ENCODE measurements at regions not wholly inside any gene's neighbourhood (a gene's known extent, or its start where the extent isn't known, plus 50 kb on each side); places are given as distances from the start of the nearest gene placed in this dataset.

DNA sequence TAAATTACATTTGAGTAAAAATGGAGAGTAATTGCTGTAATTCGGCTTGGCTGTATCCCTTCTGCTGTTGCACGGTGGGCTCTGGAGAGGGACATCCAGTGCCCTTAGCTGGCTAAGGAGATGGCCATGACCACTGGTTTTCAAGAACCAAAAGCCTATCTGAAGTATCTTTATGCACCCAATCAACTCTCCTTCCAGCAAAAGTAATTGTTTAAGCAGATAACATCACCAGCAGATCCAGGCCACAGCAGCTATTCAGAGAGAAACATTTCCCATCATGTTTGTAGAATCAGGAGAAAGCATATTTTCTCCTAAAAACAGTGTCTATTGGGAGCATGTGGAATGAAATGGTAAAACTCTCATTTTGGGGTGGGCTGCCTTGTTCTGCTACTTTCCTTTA lies 514.5 kb upstream of the RGMA start:
- H3K9me3 ChIP-seq (replicated peaks; ENCODE audit: low read length), result peaks cover 2% of the 10 kb centered on the region
- no peak overlapping the region for H3K9ac ChIP-seq (ENCODE audit: low read depth, low read length)
- no peak overlapping the region for H3K4me2 ChIP-seq (ENCODE audit: low read length)
- H3K4me3 ChIP-seq (ENCODE audit: low read length), result no peak overlapping the region
- H3K36me3 ChIP-seq (ENCODE audit: insufficient read depth, low read length), result no peaks in the 10 kb centered on the region
- H3K4me1 ChIP-seq (ENCODE audit: control insufficient read depth, insufficient read depth, low read length), result no peaks in the 10 kb centered on the region
- H3K27me3 ChIP-seq (ENCODE audit: control insufficient read depth, insufficient read depth, low read length), result no peaks in the 10 kb centered on the region

DNA sequence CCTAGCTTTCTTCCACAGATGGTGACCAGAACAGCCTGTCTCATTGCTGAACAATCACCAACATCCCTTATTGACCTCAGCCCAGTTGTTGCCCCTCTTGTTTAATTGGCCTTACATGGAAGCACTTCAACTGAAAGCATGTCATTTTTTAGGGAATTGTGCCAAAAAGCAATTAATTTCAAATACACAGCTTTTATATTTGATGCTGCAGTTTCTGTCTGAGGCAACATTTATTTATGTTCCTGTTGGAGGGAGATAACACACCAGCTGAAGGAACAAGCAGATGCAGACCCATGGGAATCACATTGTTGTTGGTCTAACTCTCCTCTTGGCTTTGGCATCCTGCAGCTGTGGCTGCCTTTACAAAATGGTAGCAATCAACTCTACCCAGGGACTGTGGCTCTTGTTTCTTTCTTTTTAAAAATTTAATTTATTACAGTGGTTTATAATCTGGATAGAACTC lies 498.1 kb upstream of the RGMA start:
- no peaks in the 10 kb centered on the region for H3K4me1 ChIP-seq (ENCODE audit: control insufficient read depth, insufficient read depth, low read length)
- H3K9me3 ChIP-seq (replicated peaks; ENCODE audit: low read length), result no peaks in the 10 kb centered on the region
- H3K4me2 ChIP-seq (ENCODE audit: low read length), result no peak overlapping the region
- no peaks in the 10 kb centered on the region for H3K27me3 ChIP-seq (ENCODE audit: control insufficient read depth, insufficient read depth, low read length)
- no peak overlapping the region for H3K9ac ChIP-seq (ENCODE audit: low read depth, low read length)
- H3K4me3 ChIP-seq (ENCODE audit: low read length), result no peak overlapping the region
- no peaks in the 10 kb centered on the region for H3K36me3 ChIP-seq (ENCODE audit: insufficient read depth, low read length)

DNA sequence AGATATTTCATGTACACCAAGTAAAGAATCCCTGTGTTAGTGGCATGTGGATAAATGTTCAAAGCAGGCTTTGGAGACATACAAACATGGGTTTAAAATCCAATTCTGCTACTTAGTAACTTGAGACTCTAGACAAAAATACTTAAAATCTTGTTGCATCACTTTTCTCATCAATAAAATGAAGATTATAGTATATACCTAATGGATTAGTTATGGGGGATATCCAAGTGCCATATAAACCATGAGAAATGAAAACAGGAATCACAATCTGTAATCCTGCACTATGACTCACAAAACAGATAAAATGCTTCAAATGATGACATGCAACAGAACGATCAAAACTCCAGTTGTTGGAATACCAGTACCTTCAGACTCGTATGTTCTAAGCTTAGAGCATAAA lies 496.0 kb upstream of the RGMA start:
- H3K9me3 ChIP-seq (replicated peaks; ENCODE audit: low read length), result no peaks in the 10 kb centered on the region
- no peak overlapping the region for H3K9ac ChIP-seq (ENCODE audit: low read depth, low read length)
- no peaks in the 10 kb centered on the region for H3K27me3 ChIP-seq (ENCODE audit: control insufficient read depth, insufficient read depth, low read length)
- H3K4me2 ChIP-seq (ENCODE audit: low read length), result no peak overlapping the region
- no peak overlapping the region for H3K4me3 ChIP-seq (ENCODE audit: low read length)
- no peaks in the 10 kb centered on the region for H3K36me3 ChIP-seq (ENCODE audit: insufficient read depth, low read length)
- no peaks in the 10 kb centered on the region for H3K4me1 ChIP-seq (ENCODE audit: control insufficient read depth, insufficient read depth, low read length)

- Histone ChIP-seq H3K9me3 (replicated peaks; ENCODE audit: low read length) (no peaks in the 10 kb centered on the region), H3K36me3 (ENCODE audit: insufficient read depth, low read length) (no peaks in the 10 kb centered on the region), H3K4me2 (ENCODE audit: low read length) (no peak overlapping the region), H3K27me3 (ENCODE audit: control insufficient read depth, insufficient read depth, low read length) (no peaks in the 10 kb centered on the region), H3K9ac (ENCODE audit: low read depth, low read length) (no peak overlapping the region), H3K4me3 (ENCODE audit: low read length) (no peak overlapping the region), H3K4me1 (ENCODE audit: control insufficient read depth, insufficient read depth, low read length) (no peaks in the 10 kb centered on the region)
Observed at GRCh38 chr15:93583968-93584367, 495.0 kb upstream of the RGMA start.

- H3K9ac ChIP-seq (ENCODE audit: low read depth, low read length), result no peak overlapping the region
- no peaks in the 10 kb centered on the region for H3K27me3 ChIP-seq (ENCODE audit: control insufficient read depth, insufficient read depth, low read length)
- no peak overlapping the region for H3K4me2 ChIP-seq (ENCODE audit: low read length)
- no peaks in the 10 kb centered on the region for H3K9me3 ChIP-seq (replicated peaks; ENCODE audit: low read length)
- no peak overlapping the region for H3K4me3 ChIP-seq (ENCODE audit: low read length)
- no peaks in the 10 kb centered on the region for H3K4me1 ChIP-seq (ENCODE audit: control insufficient read depth, insufficient read depth, low read length)
- H3K36me3 ChIP-seq (ENCODE audit: insufficient read depth, low read length), result no peaks in the 10 kb centered on the region
Observed at GRCh38 chr15:93583552-93583951, 494.5 kb upstream of the RGMA start.

DNA sequence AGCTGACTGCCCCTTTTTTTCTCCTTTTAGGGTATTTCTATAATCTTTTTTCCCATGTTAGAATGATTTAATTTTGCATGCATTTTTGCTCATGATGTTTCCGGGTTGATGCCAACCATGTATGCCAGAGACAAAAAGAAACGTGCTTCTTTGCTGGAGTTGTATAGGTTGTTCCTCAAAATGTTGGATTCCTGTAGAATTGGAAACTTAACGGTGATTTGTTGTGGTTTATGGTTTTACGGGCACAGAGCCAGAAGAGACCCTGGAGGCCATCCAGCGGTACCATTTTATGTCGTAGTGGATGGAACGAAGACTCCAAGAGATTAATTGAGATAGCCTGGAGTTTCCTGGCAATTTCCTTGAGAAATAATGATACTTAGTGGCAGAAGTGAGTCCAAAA lies 481.5 kb upstream of the RGMA start:
- no peaks in the 10 kb centered on the region for H3K27me3 ChIP-seq (ENCODE audit: control insufficient read depth, insufficient read depth, low read length)
- no peaks in the 10 kb centered on the region for H3K4me1 ChIP-seq (ENCODE audit: control insufficient read depth, insufficient read depth, low read length)
- no peak overlapping the region for H3K4me3 ChIP-seq (ENCODE audit: low read length)
- no peaks in the 10 kb centered on the region for H3K36me3 ChIP-seq (ENCODE audit: insufficient read depth, low read length)
- no peaks in the 10 kb centered on the region for H3K9me3 ChIP-seq (replicated peaks; ENCODE audit: low read length)
- H3K4me2 ChIP-seq (ENCODE audit: low read length), result no peak overlapping the region
- no peak overlapping the region for H3K9ac ChIP-seq (ENCODE audit: low read depth, low read length)

DNA sequence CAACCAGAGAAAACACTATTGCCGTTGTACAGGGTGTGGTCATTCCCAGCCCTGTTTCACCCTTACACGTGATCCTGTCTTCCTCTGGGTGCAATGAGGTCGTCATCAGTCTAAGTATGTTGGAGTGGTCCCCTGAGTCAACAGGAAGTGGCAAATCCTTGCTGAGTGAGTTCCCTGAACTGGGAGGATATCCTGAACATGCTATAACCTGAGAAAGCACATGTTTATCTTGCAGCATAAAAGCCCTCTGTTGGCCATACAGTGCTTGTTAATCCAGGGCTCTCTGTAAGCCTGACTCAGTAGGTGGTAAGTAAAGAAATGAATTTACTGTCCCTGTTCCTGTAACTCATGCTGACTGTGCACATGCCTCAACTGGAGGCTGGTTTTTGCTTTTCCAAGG lies 477.8 kb upstream of the RGMA start:
- no peaks in the 10 kb centered on the region for H3K27me3 ChIP-seq (ENCODE audit: control insufficient read depth, insufficient read depth, low read length)
- H3K4me2 ChIP-seq (ENCODE audit: low read length), result no peak overlapping the region
- H3K4me3 ChIP-seq (ENCODE audit: low read length), result no peak overlapping the region
- no peak overlapping the region for H3K9ac ChIP-seq (ENCODE audit: low read depth, low read length)
- no peaks in the 10 kb centered on the region for H3K9me3 ChIP-seq (replicated peaks; ENCODE audit: low read length)
- no peaks in the 10 kb centered on the region for H3K36me3 ChIP-seq (ENCODE audit: insufficient read depth, low read length)
- H3K4me1 ChIP-seq (ENCODE audit: control insufficient read depth, insufficient read depth, low read length), result no peaks in the 10 kb centered on the region

DNA sequence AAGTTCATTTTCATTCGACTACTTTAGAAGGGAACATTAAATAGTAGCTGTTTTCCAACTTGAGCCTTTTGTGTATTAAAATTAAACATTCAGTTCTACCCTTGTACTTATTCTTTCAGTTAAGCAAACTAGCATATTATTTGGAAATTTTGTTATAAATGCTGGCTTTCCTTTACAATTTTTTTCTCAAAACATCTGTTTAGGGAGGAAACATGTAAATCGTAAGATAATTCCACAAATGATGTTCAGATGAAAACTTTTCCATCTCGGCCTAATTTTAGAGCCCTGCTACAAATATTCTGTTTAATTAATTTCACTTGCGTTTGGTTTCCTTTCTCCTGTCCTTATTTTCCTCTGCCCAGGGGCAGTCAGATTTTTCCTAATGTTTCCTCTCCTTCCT lies 476.2 kb upstream of the RGMA start:
- no peak overlapping the region for H3K4me2 ChIP-seq (ENCODE audit: low read length)
- H3K4me1 ChIP-seq (ENCODE audit: control insufficient read depth, insufficient read depth, low read length), result no peaks in the 10 kb centered on the region
- no peaks in the 10 kb centered on the region for H3K27me3 ChIP-seq (ENCODE audit: control insufficient read depth, insufficient read depth, low read length)
- H3K4me3 ChIP-seq (ENCODE audit: low read length), result no peak overlapping the region
- no peak overlapping the region for H3K9ac ChIP-seq (ENCODE audit: low read depth, low read length)
- H3K36me3 ChIP-seq (ENCODE audit: insufficient read depth, low read length), result no peaks in the 10 kb centered on the region
- H3K9me3 ChIP-seq (replicated peaks; ENCODE audit: low read length), result no peaks in the 10 kb centered on the region

GRCh38 chr15:93563218-93563617 lies 474.2 kb upstream of the RGMA start:
- H3K4me3 ChIP-seq (ENCODE audit: low read length), result no peak overlapping the region

GRCh38 chr15:93562395-93563123 lies 473.5 kb upstream of the RGMA start:
- no peak overlapping the region for H3K4me3 ChIP-seq (ENCODE audit: low read length)
- H3K4me2 ChIP-seq (ENCODE audit: low read length), result no peak overlapping the region
- no peaks in the 10 kb centered on the region for H3K4me1 ChIP-seq (ENCODE audit: control insufficient read depth, insufficient read depth, low read length)

More at GRCh38 chr15:93563218-93563617, 474.2 kb upstream of the RGMA start:
- Histone ChIP-seq H3K9ac (ENCODE audit: low read depth, low read length) (no peak overlapping the region), H3K9me3 (replicated peaks; ENCODE audit: low read length) (no peaks in the 10 kb centered on the region), H3K36me3 (ENCODE audit: insufficient read depth, low read length) (no peaks in the 10 kb centered on the region), H3K4me2 (ENCODE audit: low read length) (no peak overlapping the region), H3K27me3 (ENCODE audit: control insufficient read depth, insufficient read depth, low read length) (no peaks in the 10 kb centered on the region), H3K4me1 (ENCODE audit: control insufficient read depth, insufficient read depth, low read length) (no peaks in the 10 kb centered on the region)

GRCh38 chr15:93557696-93558095 lies 468.7 kb upstream of the RGMA start:
- Histone ChIP-seq H3K4me3 (ENCODE audit: low read length) (no peak overlapping the region), H3K27me3 (ENCODE audit: control insufficient read depth, insufficient read depth, low read length) (no peaks in the 10 kb centered on the region), H3K4me2 (ENCODE audit: low read length) (no peak overlapping the region), H3K36me3 (ENCODE audit: insufficient read depth, low read length) (no peaks in the 10 kb centered on the region), H3K9me3 (replicated peaks; ENCODE audit: low read length) (no peaks in the 10 kb centered on the region), H3K4me1 (ENCODE audit: control insufficient read depth, insufficient read depth, low read length) (no peaks in the 10 kb centered on the region), H3K9ac (ENCODE audit: low read depth, low read length) (no peak overlapping the region)

More at GRCh38 chr15:93562395-93563123, 473.5 kb upstream of the RGMA start:
- Histone ChIP-seq H3K36me3 (ENCODE audit: insufficient read depth, low read length) (no peaks in the 10 kb centered on the region), H3K9me3 (replicated peaks; ENCODE audit: low read length) (no peaks in the 10 kb centered on the region), H3K9ac (ENCODE audit: low read depth, low read length) (no peak overlapping the region), H3K27me3 (ENCODE audit: control insufficient read depth, insufficient read depth, low read length) (no peaks in the 10 kb centered on the region)

DNA sequence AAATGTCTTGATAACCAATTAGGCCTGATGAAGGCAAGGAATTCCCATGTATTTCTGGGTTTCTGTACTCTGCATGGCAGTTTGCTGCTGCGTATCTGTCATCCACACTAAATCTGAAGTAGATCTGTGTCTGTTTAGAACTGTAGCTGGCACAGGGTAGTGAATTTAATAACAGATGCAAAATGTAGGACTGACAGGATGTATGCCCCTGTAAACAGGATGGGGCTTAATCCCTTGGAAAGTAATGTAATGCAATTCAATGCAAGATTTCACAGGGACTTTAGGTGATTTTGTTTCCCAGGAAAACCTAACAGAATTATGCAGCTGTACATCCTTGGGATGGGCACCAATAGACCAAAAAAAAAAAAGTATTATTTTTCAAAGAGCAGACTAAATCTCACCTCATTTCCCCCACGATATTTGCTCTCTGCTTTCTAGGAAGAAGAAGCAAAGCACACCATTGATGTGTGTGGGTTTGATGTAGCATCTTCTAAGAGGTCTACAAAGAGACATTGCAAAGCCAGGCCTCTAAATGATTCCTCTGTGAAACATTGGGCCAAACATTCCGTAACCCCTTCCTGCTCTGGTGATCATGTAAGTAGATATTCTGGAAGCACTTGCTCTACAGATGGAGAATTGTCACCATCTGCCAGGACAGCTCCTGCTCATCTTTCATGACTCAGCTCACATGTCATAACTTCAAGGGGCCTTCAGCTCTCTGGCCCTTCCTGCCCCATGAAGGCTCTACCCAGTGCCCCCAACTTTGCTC lies 464.3 kb upstream of the RGMA start:
- Histone ChIP-seq H3K27me3 (ENCODE audit: control insufficient read depth, insufficient read depth, low read length) (no peaks in the 10 kb centered on the region), H3K4me1 (ENCODE audit: control insufficient read depth, insufficient read depth, low read length) (no peaks in the 10 kb centered on the region), H3K36me3 (ENCODE audit: insufficient read depth, low read length) (no peaks in the 10 kb centered on the region), H3K9me3 (replicated peaks; ENCODE audit: low read length) (no peaks in the 10 kb centered on the region), H3K4me2 (ENCODE audit: low read length) (no peak overlapping the region), H3K4me3 (ENCODE audit: low read length) (no peak overlapping the region), H3K9ac (ENCODE audit: low read depth, low read length) (no peak overlapping the region)
